KMS-11 (cell line): ENCODE measurements at regions not wholly inside any gene's neighbourhood (a gene's known extent, or its start where the extent isn't known, plus 50 kb on each side); places are given as distances from the start of the nearest gene placed in this dataset.

Experiments used
- H2AFZ ChIP-seq: fragments of 200-600 bp; sonication (generic); 2 replicates; pipeline ENCODE4 v1.6.1; 2016; ENCODE audit warnings: antibody characterized with exemption, mixed run types, low read depth
- H3K27ac ChIP-seq: fragments of 200-600 bp; sonication (generic); 2 replicates; pipeline ENCODE4 v1.6.1; 2016; ENCODE audit warnings: mild to moderate bottlenecking, mixed run types
- H3K27me3 ChIP-seq: fragments of 200-600 bp; sonication (generic); 2 replicates; pipeline ENCODE4 v1.6.1; 2017; ENCODE audit warnings: mild to moderate bottlenecking, low read depth, mixed run types, moderate library complexity; ENCODE audit not compliant: insufficient read depth
- H3K36me3 ChIP-seq: fragments of 200-600 bp; sonication (generic); 2 replicates; pipeline ENCODE4 v1.6.1; 2017; ENCODE audit warnings: mild to moderate bottlenecking, mixed run types; ENCODE audit not compliant: insufficient read depth
- H3K4me1 ChIP-seq: fragments of 200-600 bp; sonication (generic); 2 replicates; pipeline ENCODE4 v1.6.1; 2016; ENCODE audit warnings: mild to moderate bottlenecking, low read depth, mixed run types; ENCODE audit not compliant: poor library complexity, severe bottlenecking
- H3K4me2 ChIP-seq: fragments of 200-600 bp; sonication (generic); 2 replicates; pipeline ENCODE4 v1.7.0; 2016; ENCODE audit warnings: mild to moderate bottlenecking, mixed run types
- H3K4me3 ChIP-seq: fragments of 200-600 bp; sonication (generic); IDR thresholded peaks from 2 replicates; pipeline ENCODE4 v1.6.1; 2017; ENCODE audit warnings: low read depth, low read length, mixed read lengths; ENCODE audit not compliant: insufficient read depth
- H3K79me2 ChIP-seq: fragments of 200-600 bp; sonication (generic); 2 replicates; pipeline ENCODE4 v1.6.1; 2016; ENCODE audit warnings: low read depth, mixed run types; ENCODE audit not compliant: insufficient read depth
- H3K9ac ChIP-seq: fragments of 200-600 bp; sonication (generic); 2 replicates; pipeline ENCODE4 v1.6.1; 2016; ENCODE audit warnings: mild to moderate bottlenecking, mixed run types
- H4K20me1 ChIP-seq: fragments of 200-600 bp; sonication (generic); 2 replicates; pipeline ENCODE4 v1.6.1; 2016; ENCODE audit warnings: mild to moderate bottlenecking, mixed run types; ENCODE audit not compliant: insufficient read depth
- CTCF ChIP-seq: fragments of 200-600 bp; sonication (generic); conservative IDR thresholded peaks from 2 replicates; pipeline ENCODE4 v1.6.1; 2017; ENCODE audit warnings: low read depth, mild to moderate bottlenecking, antibody characterized with exemption, low read length, moderate library complexity, mixed read lengths

GRCh38 chr10:4763960-4764428 lies 62.0 kb upstream of the AKR1E2 start:
- H4K20me1 ChIP-seq, result no peaks in the 10 kb centered on the region
- no peak overlapping the region for H3K4me3 ChIP-seq
- no peaks in the 10 kb centered on the region for H3K36me3 ChIP-seq
- no peak for TF ChIP-seq CTCF
- no peaks in the 10 kb centered on the region for H3K27me3 ChIP-seq
- no peak overlapping the region for H3K4me2 ChIP-seq
- no peaks in the 10 kb centered on the region for H3K4me1 ChIP-seq
- H3K27ac ChIP-seq, result no peak overlapping the region
- H2AFZ ChIP-seq, result no peak overlapping the region
- H3K79me2 ChIP-seq, result no peaks in the 10 kb centered on the region
- no peak overlapping the region for H3K9ac ChIP-seq

DNA sequence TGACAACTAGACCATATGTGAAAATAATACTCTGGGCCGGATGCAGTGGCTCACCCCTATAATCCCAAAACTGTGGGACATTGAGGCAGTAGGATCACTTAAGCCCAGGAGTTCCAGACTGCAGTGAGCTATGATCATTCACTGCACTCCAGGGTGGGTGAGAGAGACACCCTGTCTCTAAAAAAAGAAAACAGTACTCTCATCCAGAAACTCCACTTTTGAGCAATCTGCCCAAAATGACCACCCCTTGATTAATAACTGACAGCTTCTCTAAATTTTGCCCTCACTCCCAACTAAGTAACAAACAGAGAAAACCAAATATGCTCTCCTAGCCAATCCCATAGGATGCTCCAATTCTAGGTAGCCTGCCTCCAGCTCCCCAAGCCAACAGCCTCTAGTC lies 62.5 kb upstream of the AKR1E2 start:
- Histone ChIP-seq H4K20me1 (no peaks in the 10 kb centered on the region), H3K4me2 (no peak overlapping the region), H3K9ac (no peak overlapping the region), H3K36me3 (no peaks in the 10 kb centered on the region), H3K4me3 (no peak overlapping the region), H3K27me3 (no peaks in the 10 kb centered on the region), H2AFZ (no peak overlapping the region), H3K79me2 (no peaks in the 10 kb centered on the region), H3K4me1 (no peaks in the 10 kb centered on the region), H3K27ac (no peak overlapping the region)
- TF ChIP-seq CTCF, result no peak

DNA sequence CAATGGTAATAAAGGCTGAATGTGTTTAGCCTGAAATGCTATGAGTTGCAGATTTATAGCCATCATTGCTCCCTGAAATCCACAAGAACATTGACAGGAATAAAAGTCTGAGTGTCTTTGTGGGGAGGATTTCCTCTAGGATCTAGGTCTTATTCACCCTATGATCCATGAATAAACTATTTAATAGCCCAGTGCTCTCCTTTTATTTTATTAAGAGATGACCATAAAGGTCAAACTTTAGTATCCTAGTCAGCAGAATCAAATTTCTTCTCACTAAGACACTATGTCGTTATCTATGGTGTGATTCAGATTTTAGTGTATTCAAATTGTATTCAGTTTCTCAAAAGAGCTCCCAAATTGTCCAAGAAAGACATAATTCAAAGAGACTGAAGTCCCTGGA lies 67.8 kb upstream of the AKR1E2 start:
- no peak overlapping the region for H3K4me3 ChIP-seq
- H3K4me2 ChIP-seq, result no peak overlapping the region
- H3K27ac ChIP-seq, result no peak overlapping the region
- no peaks in the 10 kb centered on the region for H4K20me1 ChIP-seq
- no peaks in the 10 kb centered on the region for H3K36me3 ChIP-seq
- no peaks in the 10 kb centered on the region for H3K27me3 ChIP-seq
- no peak for TF ChIP-seq CTCF
- H2AFZ ChIP-seq, result no peak overlapping the region
- no peaks in the 10 kb centered on the region for H3K4me1 ChIP-seq
- H3K79me2 ChIP-seq, result no peaks in the 10 kb centered on the region
- no peak overlapping the region for H3K9ac ChIP-seq

DNA sequence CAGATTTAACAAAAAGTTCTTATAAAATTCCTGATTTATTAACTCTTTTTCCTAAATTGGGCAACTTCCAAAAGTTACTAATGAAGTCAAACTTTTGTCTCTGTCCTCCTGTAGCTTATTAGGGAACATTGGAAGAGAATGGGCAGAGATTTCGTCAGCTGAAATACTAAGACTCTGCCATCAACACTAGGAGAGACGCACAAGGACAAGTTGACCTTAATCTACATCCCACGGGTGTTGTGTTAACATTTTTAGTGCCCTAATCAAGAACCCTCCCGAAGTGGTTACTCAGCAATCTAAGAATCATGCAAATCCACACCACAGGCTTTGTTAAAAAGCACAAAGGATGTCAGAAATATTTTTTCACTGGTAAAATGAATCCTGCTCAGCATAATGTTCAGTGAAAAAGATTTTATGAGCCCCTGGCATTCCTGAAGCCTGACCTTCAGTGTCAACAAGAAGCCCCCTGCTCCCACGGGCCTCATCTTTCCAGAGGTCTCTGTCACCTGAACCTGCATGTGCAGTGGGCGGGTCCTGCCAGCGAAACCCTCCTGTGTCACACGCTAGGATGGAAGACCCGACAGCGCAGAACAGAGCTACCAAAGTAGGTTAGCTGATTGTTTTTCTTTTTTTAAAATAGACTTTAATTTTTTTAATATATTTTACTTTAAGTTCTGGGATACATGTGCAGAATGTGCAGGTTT lies 70.6 kb upstream of the AKR1E2 start:
- no peak overlapping the region for H3K27ac ChIP-seq
- H2AFZ ChIP-seq, result no peak overlapping the region
- TF ChIP-seq CTCF, result no peak
- no peak overlapping the region for H3K4me2 ChIP-seq
- H3K27me3 ChIP-seq, result no peaks in the 10 kb centered on the region
- H3K4me3 ChIP-seq, result no peak overlapping the region
- no peaks in the 10 kb centered on the region for H3K4me1 ChIP-seq
- H3K9ac ChIP-seq, result no peak overlapping the region
- H3K36me3 ChIP-seq, result no peaks in the 10 kb centered on the region
- H4K20me1 ChIP-seq, result no peaks in the 10 kb centered on the region
- no peaks in the 10 kb centered on the region for H3K79me2 ChIP-seq
